ENCODE measurements at regions not wholly inside any gene's neighbourhood (a gene's known extent, or its start where the extent isn't known, plus 50 kb on each side); places are given as distances from the start of the nearest gene placed in this dataset.

DNA sequence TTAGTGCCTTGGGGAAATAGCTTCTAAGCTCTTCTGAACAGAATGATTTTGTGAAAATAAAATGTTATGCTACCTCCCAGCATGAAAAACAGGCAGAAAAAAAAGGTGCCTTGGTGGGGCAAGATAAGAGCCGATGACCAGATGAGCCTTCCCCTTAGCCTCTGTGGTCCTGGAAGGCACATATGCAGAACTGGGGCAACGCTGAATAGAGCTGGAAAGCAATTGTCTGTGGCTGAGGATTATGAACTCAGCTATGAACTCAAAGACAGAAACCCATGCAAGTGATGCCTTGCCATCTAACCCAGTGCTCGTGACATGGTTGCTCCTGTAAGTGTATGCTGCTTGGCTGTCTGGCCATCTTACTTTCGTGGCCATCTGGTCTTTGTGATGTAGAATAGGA, 128.5 kb upstream of the FRMD6 start:
- no peaks in the 10 kb centered on the region for H3K36me3 ChIP-seq (ENCODE audit: control insufficient read depth, insufficient read depth, low read length)
- H3K27ac ChIP-seq (ENCODE audit: low read depth, low read length, severe bottlenecking), result no peak overlapping the region
- H3K9me3 ChIP-seq (ENCODE audit: control insufficient read depth, low read length), result no peaks in the 10 kb centered on the region
- H3K4me3 ChIP-seq (ENCODE audit: extremely low read depth, insufficient read depth, low read length, poor library complexity, severe bottlenecking), result no peak overlapping the region
- H3K4me1 ChIP-seq (ENCODE audit: control insufficient read depth, insufficient read depth, low read length, poor library complexity, severe bottlenecking), result no peaks in the 10 kb centered on the region
- WGBS, 2 experiments (ENCODE audit: insufficient coverage in 2 of 2), result 79 to 89% methylated on average over 2 to 3 of the region's 4 CpGs

DNA sequence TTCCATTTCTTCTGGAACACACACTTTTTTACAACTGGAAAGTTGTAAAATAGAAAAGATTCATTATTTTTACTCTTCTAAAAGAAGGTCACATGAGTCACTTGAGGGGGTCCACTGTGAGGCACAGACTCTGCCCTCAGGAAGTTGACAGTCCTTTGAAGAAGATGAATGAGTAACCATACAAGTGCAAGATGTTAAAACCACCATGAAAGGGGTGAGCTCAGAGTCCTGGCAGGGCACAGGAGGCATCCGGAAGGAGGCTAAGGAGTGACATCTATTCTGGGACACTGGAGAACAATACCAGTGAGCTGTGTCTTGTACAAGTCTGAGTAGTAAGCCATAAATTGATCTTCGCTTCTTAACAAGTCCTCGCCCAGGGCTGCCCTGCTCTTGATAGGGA, 126.0 kb upstream of the FRMD6 start:
- WGBS, 2 experiments (ENCODE audit: insufficient coverage in 2 of 2), result 95 to 96% methylated on average over 3 of the region's 3 CpGs
- Histone ChIP-seq H3K4me1 (ENCODE audit: control insufficient read depth, insufficient read depth, low read length, poor library complexity, severe bottlenecking) (no peaks in the 10 kb centered on the region), H3K4me3 (ENCODE audit: extremely low read depth, insufficient read depth, low read length, poor library complexity, severe bottlenecking) (no peak overlapping the region), H3K36me3 (ENCODE audit: control insufficient read depth, insufficient read depth, low read length) (no peaks in the 10 kb centered on the region), H3K27ac (ENCODE audit: low read depth, low read length, severe bottlenecking) (no peak overlapping the region), H3K9me3 (ENCODE audit: control insufficient read depth, low read length) (no peaks in the 10 kb centered on the region)

DNA sequence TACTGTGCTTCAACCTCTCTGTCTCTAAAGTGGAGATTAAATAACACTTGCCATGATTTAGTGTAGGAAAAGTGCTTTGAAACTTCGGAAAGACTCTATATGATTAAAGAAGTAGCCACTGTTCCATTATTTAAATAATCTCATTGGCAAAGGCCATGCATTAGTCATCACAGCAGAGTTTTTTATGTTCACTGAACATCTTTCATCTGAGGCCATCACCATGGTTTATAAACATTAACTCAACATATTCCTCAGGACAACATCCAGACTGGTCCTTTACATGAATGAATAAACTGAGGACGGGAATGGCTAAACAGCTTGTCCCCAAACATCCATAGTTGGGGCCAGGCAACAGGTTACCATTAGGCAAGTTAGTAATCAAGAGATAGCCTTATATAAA, 124.6 kb upstream of the FRMD6 start:
- Histone ChIP-seq H3K36me3 (ENCODE audit: control insufficient read depth, insufficient read depth, low read length) (no peaks in the 10 kb centered on the region), H3K4me3 (ENCODE audit: extremely low read depth, insufficient read depth, low read length, poor library complexity, severe bottlenecking) (no peak overlapping the region), H3K27ac (ENCODE audit: low read depth, low read length, severe bottlenecking) (no peak overlapping the region), H3K9me3 (ENCODE audit: control insufficient read depth, low read length) (no peaks in the 10 kb centered on the region), H3K4me1 (ENCODE audit: control insufficient read depth, insufficient read depth, low read length, poor library complexity, severe bottlenecking) (no peaks in the 10 kb centered on the region)
- WGBS, 2 experiments (ENCODE audit: insufficient coverage in 2 of 2), result 100% methylated on average over 1 of the region's 2 CpGs

- Histone ChIP-seq H3K27ac (ENCODE audit: low read depth, low read length, severe bottlenecking) (no peak overlapping the region), H3K9me3 (ENCODE audit: control insufficient read depth, low read length) (no peaks in the 10 kb centered on the region)
- 93% methylated on average over 1 of the region's 1 CpG; no CpG with 5 or more reads in 1 of the 2 experiments for WGBS, 2 experiments (ENCODE audit: insufficient coverage in 2 of 2)
These were observed 122.0 kb upstream of the FRMD6 start for GRCh38 chr14:51529736-51530135.

GRCh38 chr14:51533160-51533559, 118.5 kb upstream of the FRMD6 start:
- Histone ChIP-seq H3K4me1 (ENCODE audit: control insufficient read depth, insufficient read depth, low read length, poor library complexity, severe bottlenecking) (peaks cover 5% of the 10 kb centered on the region), H3K36me3 (ENCODE audit: control insufficient read depth, insufficient read depth, low read length) (no peaks in the 10 kb centered on the region), H3K4me3 (ENCODE audit: extremely low read depth, insufficient read depth, low read length, poor library complexity, severe bottlenecking) (no peak overlapping the region), H3K9me3 (ENCODE audit: control insufficient read depth, low read length) (no peaks in the 10 kb centered on the region), H3K27ac (ENCODE audit: low read depth, low read length, severe bottlenecking) (no peak overlapping the region)
- WGBS, 2 experiments (ENCODE audit: insufficient coverage in 2 of 2), result 86 to 94% methylated on average over 2 of the region's 2 CpGs

More at GRCh38 chr14:51529736-51530135, 122.0 kb upstream of the FRMD6 start:
- Histone ChIP-seq H3K36me3 (ENCODE audit: control insufficient read depth, insufficient read depth, low read length) (no peaks in the 10 kb centered on the region), H3K4me1 (ENCODE audit: control insufficient read depth, insufficient read depth, low read length, poor library complexity, severe bottlenecking) (peaks cover 5% of the 10 kb centered on the region), H3K4me3 (ENCODE audit: extremely low read depth, insufficient read depth, low read length, poor library complexity, severe bottlenecking) (no peak overlapping the region)

DNA sequence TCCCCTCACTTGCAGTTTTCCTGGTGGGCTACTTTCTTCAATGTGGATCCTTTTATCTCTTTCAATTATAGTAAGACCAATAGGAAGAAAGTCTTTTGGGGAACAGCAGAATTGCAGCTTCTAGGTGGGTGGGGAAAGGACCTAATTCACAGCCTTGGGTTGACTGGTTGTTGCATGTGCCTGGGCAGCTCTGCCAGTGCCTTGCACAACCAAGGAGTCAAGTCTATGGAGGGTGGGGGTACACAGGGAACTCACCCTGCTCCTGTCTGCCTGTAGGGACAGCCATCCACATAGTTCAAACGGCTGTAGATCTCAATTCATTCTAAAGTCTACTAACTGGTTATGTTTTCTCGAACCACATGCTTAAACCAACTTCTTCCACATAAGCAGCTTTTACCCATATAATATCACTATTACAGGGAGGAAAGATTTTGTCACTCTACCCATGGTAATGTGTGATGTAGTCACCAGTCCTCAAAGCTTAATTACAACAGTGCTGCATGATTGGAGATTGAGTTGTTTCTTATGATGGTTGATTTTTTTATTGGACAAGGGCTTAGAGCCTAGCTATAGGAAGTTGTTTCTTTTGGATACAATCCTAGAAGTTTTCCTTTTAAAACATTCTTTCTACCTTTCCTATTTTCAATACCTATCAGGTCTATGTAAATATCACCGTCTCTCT, 117.7 kb upstream of the FRMD6 start:
- no peaks in the 10 kb centered on the region for H3K9me3 ChIP-seq (ENCODE audit: control insufficient read depth, low read length)
- no peaks in the 10 kb centered on the region for H3K36me3 ChIP-seq (ENCODE audit: control insufficient read depth, insufficient read depth, low read length)
- H3K27ac ChIP-seq (ENCODE audit: low read depth, low read length, severe bottlenecking), result peak overlapping the region; percentile 16
- 93 to 100% methylated on average over 1 to 2 of the region's 3 CpGs for WGBS, 2 experiments (ENCODE audit: insufficient coverage in 2 of 2)
- peaks cover 5% of the 10 kb centered on the region for H3K4me1 ChIP-seq (ENCODE audit: control insufficient read depth, insufficient read depth, low read length, poor library complexity, severe bottlenecking)
- H3K4me3 ChIP-seq (ENCODE audit: extremely low read depth, insufficient read depth, low read length, poor library complexity, severe bottlenecking), result no peak overlapping the region

GRCh38 chr14:51534610-51535011, 117.1 kb upstream of the FRMD6 start:
- Histone ChIP-seq H3K9me3 (ENCODE audit: control insufficient read depth, low read length) (no peaks in the 10 kb centered on the region), H3K36me3 (ENCODE audit: control insufficient read depth, insufficient read depth, low read length) (no peaks in the 10 kb centered on the region), H3K4me1 (ENCODE audit: control insufficient read depth, insufficient read depth, low read length, poor library complexity, severe bottlenecking) (peaks cover 9% of the 10 kb centered on the region), H3K4me3 (ENCODE audit: extremely low read depth, insufficient read depth, low read length, poor library complexity, severe bottlenecking) (no peak overlapping the region), H3K27ac (ENCODE audit: low read depth, low read length, severe bottlenecking) (peak overlapping the region; percentile 16)
- WGBS, 2 experiments (ENCODE audit: insufficient coverage in 2 of 2), result 91 to 92% methylated on average over 1 to 4 of the region's 4 CpGs

GRCh38 chr14:51535443-51536044, 116.2 kb upstream of the FRMD6 start:
- no peaks in the 10 kb centered on the region for H3K9me3 ChIP-seq (ENCODE audit: control insufficient read depth, low read length)
- H3K36me3 ChIP-seq (ENCODE audit: control insufficient read depth, insufficient read depth, low read length), result no peaks in the 10 kb centered on the region
- peaks cover 15% of the 10 kb centered on the region for H3K4me1 ChIP-seq (ENCODE audit: control insufficient read depth, insufficient read depth, low read length, poor library complexity, severe bottlenecking)
- WGBS, 2 experiments (ENCODE audit: insufficient coverage in 2 of 2), result 100% methylated on average over 1 of the region's 2 CpGs; no CpG with 5 or more reads in 1 of the 2 experiments
- H3K27ac ChIP-seq (ENCODE audit: low read depth, low read length, severe bottlenecking), result no peak overlapping the region
- no peak overlapping the region for H3K4me3 ChIP-seq (ENCODE audit: extremely low read depth, insufficient read depth, low read length, poor library complexity, severe bottlenecking)

- Histone ChIP-seq H3K27ac (ENCODE audit: low read depth, low read length, severe bottlenecking) (peak overlapping the region; percentile 91), H3K9me3 (ENCODE audit: control insufficient read depth, low read length) (no peaks in the 10 kb centered on the region), H3K36me3 (ENCODE audit: control insufficient read depth, insufficient read depth, low read length) (no peaks in the 10 kb centered on the region), H3K4me1 (ENCODE audit: control insufficient read depth, insufficient read depth, low read length, poor library complexity, severe bottlenecking) (peaks cover 11% of the 10 kb centered on the region), H3K4me3 (ENCODE audit: extremely low read depth, insufficient read depth, low read length, poor library complexity, severe bottlenecking) (no peak overlapping the region)
- 85% methylated on average over 1 of the region's 1 CpG for WGBS, 2 experiments (ENCODE audit: insufficient coverage in 2 of 2)
These were observed 112.7 kb upstream of the FRMD6 start for GRCh38 chr14:51538973-51539372.

DNA sequence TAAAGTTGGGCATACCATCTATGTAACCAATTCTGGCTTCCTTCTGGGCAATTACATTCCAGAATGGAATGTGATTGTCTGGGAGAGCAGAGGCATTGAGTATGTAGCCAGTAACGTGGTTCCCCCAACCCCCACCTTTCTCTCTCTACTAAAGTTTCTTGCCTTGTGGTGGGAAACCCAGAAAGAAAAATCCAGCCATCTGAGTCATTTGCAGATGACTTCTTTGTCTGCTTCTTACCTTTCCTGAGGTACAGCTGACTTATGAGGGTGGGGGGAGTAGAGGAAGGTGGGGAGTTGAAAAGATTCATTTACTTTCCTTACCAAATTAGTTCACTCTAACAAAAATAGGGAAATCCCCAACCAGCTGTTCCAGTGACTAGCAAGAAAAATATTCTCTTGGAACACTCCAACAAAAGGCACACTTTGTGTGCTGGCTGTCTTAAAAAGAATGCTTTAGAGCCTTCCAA, 112.1 kb upstream of the FRMD6 start:
- no peaks in the 10 kb centered on the region for H3K9me3 ChIP-seq (ENCODE audit: control insufficient read depth, low read length)
- no CpG with 5 or more reads among the region's 1 CpG for WGBS, 2 experiments (ENCODE audit: insufficient coverage in 2 of 2)
- H3K4me1 ChIP-seq (ENCODE audit: control insufficient read depth, insufficient read depth, low read length, poor library complexity, severe bottlenecking), result peaks cover 12% of the 10 kb centered on the region
- H3K36me3 ChIP-seq (ENCODE audit: control insufficient read depth, insufficient read depth, low read length), result no peaks in the 10 kb centered on the region
- peak overlapping the region; percentile 91 for H3K27ac ChIP-seq (ENCODE audit: low read depth, low read length, severe bottlenecking)
- no peak overlapping the region for H3K4me3 ChIP-seq (ENCODE audit: extremely low read depth, insufficient read depth, low read length, poor library complexity, severe bottlenecking)

GRCh38 chr14:51540364-51540763, 111.3 kb upstream of the FRMD6 start:
- WGBS, 2 experiments (ENCODE audit: insufficient coverage in 2 of 2), result 96 to 100% methylated on average over 3 of the region's 3 CpGs
- H3K9me3 ChIP-seq (ENCODE audit: control insufficient read depth, low read length), result no peaks in the 10 kb centered on the region

More at GRCh38 chr14:51540364-51540763, 111.3 kb upstream of the FRMD6 start:
- no peak overlapping the region for H3K4me3 ChIP-seq (ENCODE audit: extremely low read depth, insufficient read depth, low read length, poor library complexity, severe bottlenecking)
- H3K36me3 ChIP-seq (ENCODE audit: control insufficient read depth, insufficient read depth, low read length), result no peaks in the 10 kb centered on the region
- peak overlapping the region; percentile 91 for H3K27ac ChIP-seq (ENCODE audit: low read depth, low read length, severe bottlenecking)
- H3K4me1 ChIP-seq (ENCODE audit: control insufficient read depth, insufficient read depth, low read length, poor library complexity, severe bottlenecking), result peaks cover 20% of the 10 kb centered on the region

Data from mesodermal cell (in vitro differentiated cells).